Pancreas (tissue), 10 donors: ENCODE measurements at regions not wholly inside any gene's neighbourhood (a gene's known extent, or its start where the extent isn't known, plus 50 kb on each side); places are given as distances from the start of the nearest gene placed in this dataset.
A peak's percentile ranks its signal among the peaks of the same experiment; 100 is the strongest.

Experiments used
- ATAC-seq, 4 donors: fragments of 200-7000 bp; cut with Tn5 transposase; one replicate each; pipeline versions ENCODE4 v1.8.0 to v1.9.1; 2020; ENCODE audit warnings: mild to moderate bottlenecking in 4 of 4, moderate library complexity in 4 of 4
- DNase-seq, 6 donors: peaks; one replicate each; pipeline ENCODE4 v3.0.0-alpha.2; 2020
- FAIRE-seq: peaks from 2 replicates; lab custom pipeline; 2012; peaks lifted over from hg19 to GRCh38; lab: Jason Lieb, UNC
- H3K27ac ChIP-seq, 4 donors: fragments of 200-600 bp; sonication (generic); 1 replicate in 3 of 4; 2 replicates in 1 of 4; pipeline versions ENCODE4 v1.5.0 to v1.8.0; 2020
- H3K27me3 ChIP-seq, 4 donors: fragments of 200-600 bp; one replicate each; pipeline ENCODE4 v1.8.0; 2021
- H3K36me3 ChIP-seq, 3 donors: fragments of 200-600 bp; sonication (generic) in 1 of 3; one replicate each; pipeline versions ENCODE4 v1.5.0 to v1.8.0; 2020 to 2021
- H3K4me1 ChIP-seq, 3 donors: fragments of 200-600 bp; one replicate each; pipeline ENCODE4 v1.8.0; 2021
- H3K4me3 ChIP-seq, 4 donors: fragments of 200-600 bp; sonication (generic) in 2 of 4; one replicate each; pipeline versions ENCODE4 v1.5.0 to v1.8.0; 2020 to 2021
- H3K9me3 ChIP-seq, 4 donors: fragments of 200-600 bp; one replicate each; pipeline ENCODE4 v1.8.0; 2021
- CTCF ChIP-seq, 4 donors: fragments of 200-600 bp; sonication (generic) in 3 of 4; IDR thresholded peaks; one replicate each; pipeline versions ENCODE4 v1.5.0 to v1.8.0; 2021; ENCODE audit warnings: antibody characterized with exemption in 4 of 4
- WGBS, 2 donors: extraction: QIAGEN DNeasy Blood & Tissue Kit; methylation state at CpG; one replicate each; pipeline ENCODE4 v1.1.7; 2013; 5-methylcytosine and 5-hydroxymethylcytosine counted together
- intact Hi-C, 3 donors: fragments of 100-400 bp; cut with DNase I; formaldehyde crosslinking; loops; one replicate each; pipeline versions ENCODE4 v1.11.1 to v1.14.2; 2022
- donor health status: healthy with polysubstance abuse.
- donor health status: DM: no; HTN: no; CAD: no; lungs with moderate emphysema.
- donor health status: DM: no; HTN: no; CAD: no.
- donor health status: control.
- donor health status: control.
- donor health status: Bipolar disorder and iron deficiency.
- donor health status: DM: yes; HTN: yes; CAD: no.
- donor health status: DM: no; HTN: no; CAD: no.
- donor health status: DM: no; HTN: no; CAD: no.
- donor health status: DM: yes; HTN: yes; CAD: no.

- DNase-seq (no peak), ATAC-seq (peak in 2 of 4 donors; percentile 18 to 38), FAIRE-seq (no peak)
- Histone ChIP-seq H3K36me3 (no peaks in the 10 kb centered on the region), H3K9me3 (no peaks in the 10 kb centered on the region), H3K4me3 (no peak overlapping the region), H3K27ac (no peak overlapping the region), H3K4me1 (no peaks in the 10 kb centered on the region), H3K27me3 (no peaks in the 10 kb centered on the region)
- WGBS, 2 donors: 93 to 95% methylated on average over 5 of the region's 5 CpGs
- no peak for TF ChIP-seq CTCF (IDR thresholded peaks at IDR 0.05)
- intact Hi-C loops: no loop called here
These were observed 196.3 kb downstream of the SNX10 start for GRCh38 chr7:26487780-26488515.

DNA sequence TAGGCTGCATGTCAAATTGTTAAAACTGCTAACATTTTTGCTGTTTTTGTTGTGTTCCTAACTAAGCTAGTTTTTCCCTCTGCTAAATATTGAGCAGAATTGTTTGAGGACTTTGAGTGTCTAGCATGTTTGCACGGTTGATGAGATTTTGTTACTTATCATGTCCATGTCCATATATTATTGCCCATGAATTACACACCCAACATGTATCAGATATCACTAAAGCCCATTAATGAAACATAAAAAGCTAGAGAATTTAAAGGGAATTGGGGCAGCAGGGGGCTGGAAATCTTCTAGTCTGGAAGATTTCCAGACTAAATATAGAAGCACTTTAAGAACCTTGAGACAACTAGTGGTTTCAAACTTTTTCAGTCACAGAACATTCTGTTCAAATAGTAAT is 197.7 kb downstream of the SNX10 start:
- Histone ChIP-seq H3K27ac (no peak overlapping the region), H3K36me3 (no peaks in the 10 kb centered on the region), H3K9me3 (no peaks in the 10 kb centered on the region), H3K4me1 (peaks cover 0 to 8% (median 0%) of the 10 kb centered on the region in 3 donors), H3K27me3 (no peaks in the 10 kb centered on the region), H3K4me3 (no peak overlapping the region)
- 88% methylated on average over 1 of the region's 1 CpG for WGBS, 2 donors
- no peak for TF ChIP-seq CTCF (IDR thresholded peaks at IDR 0.05)
- ATAC-seq (no peak), FAIRE-seq (no peak), DNase-seq (no peak)
- intact Hi-C loops: no loop called here

- H3K36me3 ChIP-seq: no peaks in the 10 kb centered on the region
- no peak overlapping the region for H3K27ac ChIP-seq
- H3K4me1 ChIP-seq: peaks cover 0 to 8% (median 0%) of the 10 kb centered on the region in 3 donors
- FAIRE-seq (no peak), ATAC-seq (no peak), DNase-seq (no peak)
- TF ChIP-seq CTCF (IDR thresholded peaks at IDR 0.05): no peak
- H3K4me3 ChIP-seq: no peak overlapping the region
- 79 to 81% methylated on average over 7 of the region's 7 CpGs for WGBS, 2 donors
- intact Hi-C loops: loop anchor here in 1 of 3 donors (10.0 kb wide), 1 partner anchor 105 kb away; no protein-coding TSS in a partner anchor
- H3K9me3 ChIP-seq: no peaks in the 10 kb centered on the region
- H3K27me3 ChIP-seq: no peaks in the 10 kb centered on the region
These were observed 198.4 kb downstream of the SNX10 start for GRCh38 chr7:26489906-26490639.

GRCh38 chr7:26490640-26491624 is 199.3 kb downstream of the SNX10 start:
- FAIRE-seq (no peak), DNase-seq (no peak)

More at GRCh38 chr7:26490640-26491624, 199.3 kb downstream of the SNX10 start:
- H3K27me3 ChIP-seq: no peaks in the 10 kb centered on the region
- ATAC-seq: peak in 1 of 4 donors; percentile 37
- no peaks in the 10 kb centered on the region for H3K36me3 ChIP-seq
- no peaks in the 10 kb centered on the region for H3K9me3 ChIP-seq
- H3K27ac ChIP-seq: no peak overlapping the region
- WGBS, 2 donors: 83% methylated on average over 10 of the region's 10 CpGs
- peaks cover 0 to 10% (median 8%) of the 10 kb centered on the region in 3 donors for H3K4me1 ChIP-seq
- intact Hi-C loops: loop anchor here in 1 of 3 donors (10.0 kb wide), 1 partner anchor 106 kb away; no protein-coding TSS in a partner anchor
- H3K4me3 ChIP-seq: no peak overlapping the region
- TF ChIP-seq CTCF (IDR thresholded peaks at IDR 0.05): no peak
